ENCODE measurements at regions not wholly inside any gene's neighbourhood (a gene's known extent, or its start where the extent isn't known, plus 50 kb on each side); places are given as distances from the start of the nearest gene placed in this dataset.

DNA sequence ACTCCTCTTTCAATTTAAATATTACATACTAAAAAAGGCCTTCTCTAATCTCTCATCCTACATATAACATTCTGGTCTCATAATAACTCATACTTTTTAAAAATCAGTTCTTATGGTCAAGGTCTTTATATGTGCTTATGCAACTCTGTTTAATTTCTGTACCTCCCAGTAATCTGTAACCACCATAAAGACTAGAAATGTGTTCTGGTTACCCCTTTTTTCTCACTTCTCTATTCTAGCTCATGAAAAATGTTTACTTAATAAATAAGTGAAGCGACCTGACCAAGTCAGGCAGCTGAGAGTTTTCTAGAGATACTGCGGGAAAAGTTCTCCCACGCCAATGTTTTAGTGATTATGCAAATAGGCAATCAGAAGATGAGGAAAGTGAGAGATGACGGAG, 548.8 kb upstream of the FAM241A start:
- ATAC-seq (ENCODE audit: low read depth) = no peak
- no peak for DNase-seq
- TF ChIP-seq RAD21 (IDR thresholded peaks at IDR 0.05; ENCODE audit: low read length) (no peak), RCOR1 (IDR thresholded peaks at IDR 0.05; ENCODE audit: insufficient replicate concordance, low read length) (no peak), MXI1 (IDR thresholded peaks at IDR 0.05; ENCODE audit: borderline replicate concordance, low read depth, low read length) (no peak), SMC3 (IDR thresholded peaks at IDR 0.05; ENCODE audit: low read depth, low read length) (no peak), MAZ (IDR thresholded peaks at IDR 0.05; ENCODE audit: borderline replicate concordance, low read depth, low read length) (no peak), RFX5 (IDR thresholded peaks at IDR 0.05; ENCODE audit: low read depth, low read length) (no peak), MAFK (IDR thresholded peaks at IDR 0.05; ENCODE audit: low read depth, low read length) (no peak), NFE2L2 (IDR thresholded peaks at IDR 0.05; ENCODE audit: low read depth, low read length) (no peak)
- TF ChIP-seq, protein P1, sequence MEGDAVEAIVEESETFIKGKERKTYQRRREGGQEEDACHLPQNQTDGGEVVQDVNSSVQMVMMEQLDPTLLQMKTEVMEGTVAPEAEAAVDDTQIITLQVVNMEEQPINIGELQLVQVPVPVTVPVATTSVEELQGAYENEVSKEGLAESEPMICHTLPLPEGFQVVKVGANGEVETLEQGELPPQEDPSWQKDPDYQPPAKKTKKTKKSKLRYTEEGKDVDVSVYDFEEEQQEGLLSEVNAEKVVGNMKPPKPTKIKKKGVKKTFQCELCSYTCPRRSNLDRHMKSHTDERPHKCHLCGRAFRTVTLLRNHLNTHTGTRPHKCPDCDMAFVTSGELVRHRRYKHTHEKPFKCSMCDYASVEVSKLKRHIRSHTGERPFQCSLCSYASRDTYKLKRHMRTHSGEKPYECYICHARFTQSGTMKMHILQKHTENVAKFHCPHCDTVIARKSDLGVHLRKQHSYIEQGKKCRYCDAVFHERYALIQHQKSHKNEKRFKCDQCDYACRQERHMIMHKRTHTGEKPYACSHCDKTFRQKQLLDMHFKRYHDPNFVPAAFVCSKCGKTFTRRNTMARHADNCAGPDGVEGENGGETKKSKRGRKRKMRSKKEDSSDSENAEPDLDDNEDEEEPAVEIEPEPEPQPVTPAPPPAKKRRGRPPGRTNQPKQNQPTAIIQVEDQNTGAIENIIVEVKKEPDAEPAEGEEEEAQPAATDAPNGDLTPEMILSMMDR (conservative IDR thresholded peaks at IDR 0.05; ENCODE audit: low read depth, low read length) = no peak
- TF ChIP-seq, protein P2, sequence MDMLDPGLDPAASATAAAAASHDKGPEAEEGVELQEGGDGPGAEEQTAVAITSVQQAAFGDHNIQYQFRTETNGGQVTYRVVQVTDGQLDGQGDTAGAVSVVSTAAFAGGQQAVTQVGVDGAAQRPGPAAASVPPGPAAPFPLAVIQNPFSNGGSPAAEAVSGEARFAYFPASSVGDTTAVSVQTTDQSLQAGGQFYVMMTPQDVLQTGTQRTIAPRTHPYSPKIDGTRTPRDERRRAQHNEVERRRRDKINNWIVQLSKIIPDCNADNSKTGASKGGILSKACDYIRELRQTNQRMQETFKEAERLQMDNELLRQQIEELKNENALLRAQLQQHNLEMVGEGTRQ (IDR thresholded peaks at IDR 0.05; ENCODE audit: low read depth, low read length) = no peak
- intact Hi-C loops (cut with micrococcal nuclease) (no loop called here), dilution Hi-C loops (cut with HindIII; ENCODE audit: low sequenced_read_pairs, unreplicated experiment) (no loop called here), in situ Hi-C loops (cut with MboI; ENCODE audit: low sequenced_read_pairs) (no loop called here)
- no CpG with 5 or more reads among the region's 4 CpGs for WGBS, 2 experiments (ENCODE audit: extremely low coverage in 2 of 2, insufficient read length in 1 of 2)
- Histone ChIP-seq H3K79me1 (ENCODE audit: low read depth in 1 of 2, low read length in 2 of 2) (no peaks in the 10 kb centered on the region), H4K20me1 (ENCODE audit: insufficient read depth, low read length) (no peaks in the 10 kb centered on the region), H3K14ac (replicated peaks; ENCODE audit: low read depth, low read length) (no peak overlapping the region), H2BK120ac (ENCODE audit: low read depth, low read length) (no peak overlapping the region), H3K27ac (ENCODE audit: insufficient read depth, low read length) (no peak overlapping the region), H4K5ac (ENCODE audit: low read depth, low read length) (no peak overlapping the region), H3K27me3 (ENCODE audit: control insufficient read depth, insufficient read depth, low read length) (no peaks in the 10 kb centered on the region), H2AFZ (replicated peaks; ENCODE audit: low read length, poor library complexity) (no peak overlapping the region), H3K23ac (ENCODE audit: low read depth, low read length) (no peak overlapping the region), H3K4me3 (ENCODE audit: insufficient read depth, low read depth, low read length) (no peak overlapping the region), H2AK9ac (replicated peaks; ENCODE audit: low read depth, low read length, poor library complexity) (no peak overlapping the region), H3K18ac (ENCODE audit: low read depth, low read length) (no peak overlapping the region), H3K9me3 (ENCODE audit: control insufficient read depth, insufficient read depth, low read length) (no peaks in the 10 kb centered on the region), H2BK20ac (ENCODE audit: low read depth, low read length) (no peak overlapping the region), H3K4me2 (ENCODE audit: low read depth, low read length) (no peak overlapping the region), H4K8ac (ENCODE audit: low read depth in 2 of 2, low read length in 2 of 2) (no peak overlapping the region), H2BK5ac (ENCODE audit: low read depth, low read length, poor library complexity, severe bottlenecking) (no peak overlapping the region), H3K9me1 (ENCODE audit: insufficient read depth, low read length) (no peaks in the 10 kb centered on the region), H4K91ac (ENCODE audit: insufficient read depth, low read depth, low read length) (no peak overlapping the region), H3K36me3 (ENCODE audit: control insufficient read depth, insufficient read depth, low read length) (no peaks in the 10 kb centered on the region), H3K4me1 (ENCODE audit: control insufficient read depth, insufficient read depth, low read length) (no peaks in the 10 kb centered on the region), H3K56ac (ENCODE audit: extremely low read depth, insufficient read depth, low read length) (no peak overlapping the region), H2AK5ac (ENCODE audit: low read depth, low read length) (no peak overlapping the region), H3K4ac (ENCODE audit: low read depth, low read length) (no peak overlapping the region), H3K9ac (ENCODE audit: low read depth, low read length) (no peak overlapping the region), H2BK15ac (ENCODE audit: low read depth, low read length) (no peak overlapping the region)
- BruUV-seq (replicated peaks) = no TSS peak
- ChIA-PET POLR2A (ENCODE audit: unreplicated experiment) (no interaction called here), CTCF (no interaction called here)

Measured in IMR-90 (cell line).